GM12878 (cell line): ENCODE measurements at regions not wholly inside any gene's neighbourhood (a gene's known extent, or its start where the extent isn't known, plus 50 kb on each side); places are given as distances from the start of the nearest gene placed in this dataset.

Source experiments
- ATAC-seq: fragments of 200-7000 bp; cut with Tn5 transposase; 3 replicates; pipeline ENCODE4 v1.9.1; 2020; ENCODE audit warnings: mild to moderate bottlenecking, moderate library complexity
- BruUV-seq: library from RNA; stranded (reverse); fragments of 400-500 nt; replicated peaks from 2 replicates; lab custom pipeline; 2021; lab: Mats Ljungman, UMichigan
- CTCF ChIA-PET: fragments of 300-600 bp; sonication (Branson Sonifier 250); formaldehyde crosslinking; extraction: SDS; loops from one replicate; lab custom pipeline; 2021; ENCODE audit warnings: inconsistent platforms; lab: Yijun Ruan, JAX
- POLR2A ChIA-PET: fragments of 350-600 bp; formaldehyde crosslinking; extraction: SDS; loops from one replicate; lab custom pipeline; 2021; ENCODE audit warnings: inconsistent platforms; lab: Charles Lee
- RAD21 ChIA-PET: fragments of 300-600 bp; sonication (Branson Sonifier 250); formaldehyde crosslinking; loops from one replicate; lab custom pipeline; 2023; ENCODE audit warnings: antibody characterized with exemption; ENCODE audit not compliant: unreplicated experiment; lab: Charles Lee
- SMC1A ChIA-PET: fragments of 300-600 bp; sonication (Branson Sonifier 250); formaldehyde crosslinking; loops from one replicate; lab custom pipeline; 2023; ENCODE audit not compliant: unreplicated experiment, uncharacterized antibody; lab: Charles Lee
- DNase-seq: peaks from one replicate; pipeline ENCODE4 v3.0.0-alpha.2; 2011; ENCODE audit warnings: low read depth, low spot score
- FAIRE-seq: peaks from 3 replicates; lab custom pipeline; 2011; peaks lifted over from hg19 to GRCh38; lab: Jason Lieb, UNC
- H2AFZ ChIP-seq: 2 replicates; pipeline ENCODE4 v1.6.0; 2011; ENCODE audit warnings: low read depth, low read length, control low read depth; ENCODE audit not compliant: control insufficient read depth
- H3K27ac ChIP-seq: 2 replicates; pipeline ENCODE4 v1.5.1; 2011; ENCODE audit warnings: control low read depth; ENCODE audit not compliant: control insufficient read depth, insufficient read depth
- H3K27me3 ChIP-seq, 2 experiments: replicated peaks in 1 of 2; 2 replicates each; pipeline versions ENCODE4 v1.6.0 to v1.6.1; 2011; ENCODE audit warnings: low read length in 1 of 2; ENCODE audit not compliant: control insufficient read depth in 2 of 2, insufficient read depth in 2 of 2
- H3K36me3 ChIP-seq, 2 experiments: 2 replicates each; pipeline ENCODE4 v1.5.1; 2011; ENCODE audit warnings: low read length in 1 of 2; ENCODE audit not compliant: control insufficient read depth in 2 of 2, insufficient read depth in 2 of 2
- H3K4me1 ChIP-seq: 2 replicates; pipeline ENCODE4 v1.6.1; 2011; ENCODE audit warnings: mild to moderate bottlenecking, low read length, moderate library complexity, mixed read lengths; ENCODE audit not compliant: control insufficient read depth, insufficient read depth
- H3K4me2 ChIP-seq: 2 replicates; pipeline ENCODE4 v1.6.0; 2011; ENCODE audit warnings: control low read depth; ENCODE audit not compliant: control insufficient read depth, insufficient read depth
- H3K4me3 ChIP-seq: fragments of 200-600 bp; sonication (generic); 2 replicates; pipeline ENCODE4 v1.5.1; 2016
- H3K79me2 ChIP-seq: 2 replicates; pipeline ENCODE4 v1.6.0; 2011; ENCODE audit warnings: low read length; ENCODE audit not compliant: control insufficient read depth, insufficient read depth
- H3K9ac ChIP-seq: 2 replicates; pipeline ENCODE4 v1.8.0; 2011; ENCODE audit warnings: low read length, control low read depth, mixed read lengths; ENCODE audit not compliant: control insufficient read depth, insufficient read depth
- H3K9me3 ChIP-seq: replicated peaks from 3 replicates; pipeline ENCODE4 v1.5.1; 2011; ENCODE audit warnings: mild to moderate bottlenecking, low read length; ENCODE audit not compliant: control insufficient read depth, insufficient read depth
- H4K20me1 ChIP-seq: 2 replicates; pipeline ENCODE4 v1.6.0; 2011; ENCODE audit not compliant: control insufficient read depth, insufficient read depth
- BHLHE40 ChIP-seq, 2 experiments: fragments of 450-650 bp in 1 of 2; IDR thresholded peaks; 2 replicates each; pipeline ENCODE4 v1.6.1; 2011 to 2017; ENCODE audit warnings: low read depth in 2 of 2, borderline replicate concordance in 1 of 2, improper control_type of control experiment in 1 of 2, low read length in 1 of 2, mild to moderate bottlenecking in 1 of 2
- BMI1 ChIP-seq: fragments of 450-650 bp; IDR thresholded peaks from 2 replicates; pipeline ENCODE4 v1.6.1; 2016; ENCODE audit warnings: mild to moderate bottlenecking, moderate library complexity, borderline replicate concordance
- CBX5 ChIP-seq: sonication (generic); IDR thresholded peaks from 2 replicates; pipeline ENCODE4 v1.6.1; 2016; ENCODE audit warnings: low read depth, moderate library complexity, mild to moderate bottlenecking, inconsistent platforms
- FOXM1 ChIP-seq: IDR thresholded peaks from 2 replicates; pipeline ENCODE4 v1.6.1; 2012; ENCODE audit warnings: low read depth, mild to moderate bottlenecking, inconsistent platforms, low read length, moderate library complexity
- GATAD2B ChIP-seq: fragments of 450-650 bp; conservative IDR thresholded peaks from 2 replicates; pipeline ENCODE4 v1.6.1; 2017; ENCODE audit warnings: low read depth, mild to moderate bottlenecking, moderate library complexity
- IKZF2 ChIP-seq, 2 experiments: fragments of 450-650 bp; IDR thresholded peaks; 2 replicates each; pipeline ENCODE4 v1.6.1; 2017; ENCODE audit warnings: mild to moderate bottlenecking in 2 of 2, moderate library complexity in 2 of 2
- MEF2A ChIP-seq: IDR thresholded peaks from 2 replicates; pipeline ENCODE4 v1.6.1; 2011; ENCODE audit warnings: low read depth, mild to moderate bottlenecking, low read length, moderate library complexity; ENCODE audit not compliant: insufficient read depth
- NBN ChIP-seq: fragments of 450-650 bp; IDR thresholded peaks from 2 replicates; pipeline ENCODE4 v1.6.1; 2016
- RELA ChIP-seq: fragments of 450-650 bp; IDR thresholded peaks from 2 replicates; pipeline ENCODE4 v1.8.0; 2014; ENCODE audit warnings: borderline replicate concordance; ENCODE audit not compliant: partially characterized antibody
- STAT1 ChIP-seq: fragments of 450-650 bp; conservative IDR thresholded peaks from 2 replicates; pipeline ENCODE4 v1.6.1; 2014; ENCODE audit warnings: antibody characterized with exemption, mild to moderate bottlenecking
- TCF7 ChIP-seq: IDR thresholded peaks from 2 replicates; pipeline ENCODE4 v1.6.1; 2014; ENCODE audit warnings: antibody characterized with exemption, borderline replicate concordance
- ZNF207 ChIP-seq: fragments of 450-650 bp; IDR thresholded peaks from 2 replicates; pipeline ENCODE4 v1.6.1; 2014; ENCODE audit warnings: antibody characterized with exemption, mild to moderate bottlenecking, borderline replicate concordance
- ZNF217 ChIP-seq: fragments of 450-650 bp; IDR thresholded peaks from 2 replicates; pipeline ENCODE4 v1.6.1; 2017; ENCODE audit warnings: antibody characterized with exemption, mild to moderate bottlenecking
- ZSCAN29 ChIP-seq: fragments of 450-650 bp; IDR thresholded peaks from 2 replicates; pipeline ENCODE4 v1.6.1; 2017; ENCODE audit warnings: mild to moderate bottlenecking, moderate library complexity
- WGBS: methylation state at CpG from one replicate; pipeline ENCODE4 v1.1.6; 2016; ENCODE audit warnings: low lambda C conversion rate; ENCODE audit not compliant: insufficient replicate concordance, insufficient coverage; ENCODE audit errors: missing lambda C conversion rate; 5-methylcytosine and 5-hydroxymethylcytosine counted together
- in situ Hi-C: fragments of 300-500 bp; cut with MboI; formaldehyde crosslinking; loops from 9 replicates; pipeline ENCODE4 v1.14.3; 2018; ENCODE audit warnings: mixed read lengths
- intact Hi-C: fragments of 100-400 bp; cut with micrococcal nuclease; formaldehyde crosslinking; loops from one replicate; pipeline ENCODE4 v1.14.2; 2022; ENCODE audit not compliant: unreplicated experiment
- TF ChIP-seq, protein P1 (sequence below): fragments of 450-650 bp; formaldehyde crosslinking; IDR thresholded peaks from 2 replicates; pipeline ENCODE4 v1.5.0; 2022; ENCODE audit warnings: mild to moderate bottlenecking, missing genetic modification characterization
- TF ChIP-seq, protein P2 (sequence below): IDR thresholded peaks from 2 replicates; pipeline ENCODE4 v1.6.1; 2012; ENCODE audit warnings: low read depth, low read length, improper control_type of control experiment

GRCh38 chr2:18961991-18962421 is 372.6 kb upstream of the NT5C1B start:
- in situ Hi-C loops (no loop called here), intact Hi-C loops (no loop called here)
- SMC1A ChIA-PET = interaction anchor here (1.1 to 1.3 kb wide), 2 partner anchors 10 to 59 kb away, joined by 3 to 6 read pairs; no protein-coding TSS in a partner anchor
- Histone ChIP-seq H3K9ac (no peak overlapping the region), H4K20me1 (no peaks in the 10 kb centered on the region), H3K79me2 (no peaks in the 10 kb centered on the region), H3K4me1 (no peaks in the 10 kb centered on the region), H2AFZ (no peak overlapping the region), H3K27me3 (no peaks in the 10 kb centered on the region; a peak in 1 of 4 replicates), H3K4me3 (no peak overlapping the region), H3K4me2 (no peak overlapping the region), H3K9me3 (no peaks in the 10 kb centered on the region), H3K36me3 (no peaks in the 10 kb centered on the region), H3K27ac (no peak overlapping the region)
- FAIRE-seq (no peak), DNase-seq (no peak), ATAC-seq (no peak)
- CTCF ChIA-PET = interaction anchor here (1.4 kb wide), 1 partner anchor 11 kb away, joined by 3 read pairs; no protein-coding TSS in a partner anchor
- RAD21 ChIA-PET = no interaction called here
- POLR2A ChIA-PET = no interaction called here
- TF ChIP-seq TCF7 = no peak
- TF ChIP-seq BHLHE40 (IDR thresholded peaks at IDR 0.05; ENCODE audit: borderline replicate concordance in 1 of 2, low read depth in 2 of 2, low read length in 1 of 2) = no peak
- TF ChIP-seq, protein P1, sequence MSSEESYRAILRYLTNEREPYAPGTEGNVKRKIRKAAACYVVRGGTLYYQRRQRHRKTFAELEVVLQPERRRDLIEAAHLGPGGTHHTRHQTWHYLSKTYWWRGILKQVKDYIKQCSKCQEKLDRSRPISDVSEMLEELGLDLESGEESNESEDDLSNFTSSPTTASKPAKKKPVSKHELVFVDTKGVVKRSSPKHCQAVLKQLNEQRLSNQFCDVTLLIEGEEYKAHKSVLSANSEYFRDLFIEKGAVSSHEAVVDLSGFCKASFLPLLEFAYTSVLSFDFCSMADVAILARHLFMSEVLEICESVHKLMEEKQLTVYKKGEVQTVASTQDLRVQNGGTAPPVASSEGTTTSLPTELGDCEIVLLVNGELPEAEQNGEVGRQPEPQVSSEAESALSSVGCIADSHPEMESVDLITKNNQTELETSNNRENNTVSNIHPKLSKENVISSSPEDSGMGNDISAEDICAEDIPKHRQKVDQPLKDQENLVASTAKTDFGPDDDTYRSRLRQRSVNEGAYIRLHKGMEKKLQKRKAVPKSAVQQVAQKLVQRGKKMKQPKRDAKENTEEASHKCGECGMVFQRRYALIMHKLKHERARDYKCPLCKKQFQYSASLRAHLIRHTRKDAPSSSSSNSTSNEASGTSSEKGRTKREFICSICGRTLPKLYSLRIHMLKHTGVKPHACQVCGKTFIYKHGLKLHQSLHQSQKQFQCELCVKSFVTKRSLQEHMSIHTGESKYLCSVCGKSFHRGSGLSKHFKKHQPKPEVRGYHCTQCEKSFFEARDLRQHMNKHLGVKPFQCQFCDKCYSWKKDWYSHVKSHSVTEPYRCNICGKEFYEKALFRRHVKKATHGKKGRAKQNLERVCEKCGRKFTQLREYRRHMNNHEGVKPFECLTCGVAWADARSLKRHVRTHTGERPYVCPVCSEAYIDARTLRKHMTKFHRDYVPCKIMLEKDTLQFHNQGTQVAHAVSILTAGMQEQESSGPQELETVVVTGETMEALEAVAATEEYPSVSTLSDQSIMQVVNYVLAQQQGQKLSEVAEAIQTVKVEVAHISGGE (CRISPR knock-in tag) = no peak
- TF ChIP-seq, protein P2, sequence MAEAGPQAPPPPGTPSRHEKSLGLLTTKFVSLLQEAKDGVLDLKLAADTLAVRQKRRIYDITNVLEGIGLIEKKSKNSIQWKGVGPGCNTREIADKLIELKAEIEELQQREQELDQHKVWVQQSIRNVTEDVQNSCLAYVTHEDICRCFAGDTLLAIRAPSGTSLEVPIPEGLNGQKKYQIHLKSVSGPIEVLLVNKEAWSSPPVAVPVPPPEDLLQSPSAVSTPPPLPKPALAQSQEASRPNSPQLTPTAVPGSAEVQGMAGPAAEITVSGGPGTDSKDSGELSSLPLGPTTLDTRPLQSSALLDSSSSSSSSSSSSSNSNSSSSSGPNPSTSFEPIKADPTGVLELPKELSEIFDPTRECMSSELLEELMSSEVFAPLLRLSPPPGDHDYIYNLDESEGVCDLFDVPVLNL = no peak
- TF ChIP-seq BMI1 = no peak
- no peak for TF ChIP-seq NBN
- TF ChIP-seq GATAD2B = no peak
- TF ChIP-seq MEF2A = no peak
- TF ChIP-seq ZNF207 = no peak
- no peak for TF ChIP-seq CBX5
- TF ChIP-seq FOXM1 = no peak
- TF ChIP-seq ZNF217 = no peak
- no peak for TF ChIP-seq IKZF2 (IDR thresholded peaks at IDR 0.05)
- TF ChIP-seq RELA = no peak
- no peak for TF ChIP-seq STAT1
- no peak for TF ChIP-seq ZSCAN29
- 62% methylated on average over 14 of the region's 14 CpGs for WGBS
- no TSS peak for BruUV-seq
